ENCODE measurements at regions not wholly inside any gene's neighbourhood (a gene's known extent, or its start where the extent isn't known, plus 50 kb on each side); places are given as distances from the start of the nearest gene placed in this dataset.

DNA sequence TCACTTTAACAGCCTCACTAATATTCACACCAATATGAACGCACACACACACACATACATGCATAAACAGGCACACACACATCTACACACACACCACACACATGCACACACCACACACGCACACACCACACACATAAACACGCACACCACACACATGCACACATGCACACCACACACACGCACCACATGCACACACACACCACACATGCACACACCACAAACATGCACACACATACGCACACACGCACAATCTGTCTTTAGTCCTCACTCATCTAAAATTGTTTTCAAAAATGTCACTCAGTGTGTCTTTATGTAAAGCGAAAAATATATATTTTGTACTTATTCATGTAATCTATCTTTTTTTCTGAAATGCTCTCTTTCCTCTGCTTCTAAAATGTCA lies 158.1 kb upstream of the SGCG start:
- Mint-ChIP-seq H3K27me3 (no peaks in the 10 kb centered on the region), H3K27ac (no peak overlapping the region), H3K4me3 (no peak overlapping the region), H3K9me3 (ENCODE audit: insufficient read depth) (no peaks in the 10 kb centered on the region), H3K4me1 (no peaks in the 10 kb centered on the region)
- Histone ChIP-seq H3K9me3 (ENCODE audit: control extremely low read depth in 1 of 3, control insufficient read depth in 2 of 3, insufficient read depth in 1 of 3, low read length in 2 of 3) (no peaks in the 10 kb centered on the region), H3K79me2 (ENCODE audit: control insufficient read depth, insufficient read depth, low read length) (no peaks in the 10 kb centered on the region), H3K36me3 (replicated peaks in 1 of 2; ENCODE audit: control extremely low read depth in 1 of 2, control insufficient read depth in 1 of 2, extremely low read depth in 1 of 2, insufficient read depth in 2 of 2, low read length in 1 of 2) (no peaks in the 10 kb centered on the region), H3K27ac (ENCODE audit: low read length in 2 of 2) (no peak overlapping the region), H3K9ac (ENCODE audit: low read length) (no peak overlapping the region), H3K4me1 (ENCODE audit: control insufficient read depth in 2 of 2, insufficient read depth in 2 of 2, low read length in 2 of 2) (no peaks in the 10 kb centered on the region), H3K27me3 (replicated peaks in 1 of 4; ENCODE audit: control extremely low read depth in 1 of 4, control insufficient read depth in 3 of 4, insufficient read depth in 4 of 4, low read length in 3 of 4) (no peaks in the 10 kb centered on the region), H2AFZ (ENCODE audit: insufficient read depth, low read depth, low read length, poor library complexity, severe bottlenecking) (no peak overlapping the region), H3K4me3 (ENCODE audit: control extremely low read depth in 1 of 5, extremely low read depth in 1 of 5, insufficient read depth in 1 of 5, low read depth in 2 of 5, low read length in 4 of 5) (no peak overlapping the region), H3K4me2 (replicated peaks; ENCODE audit: low read depth, low read length, poor library complexity, severe bottlenecking) (no peak overlapping the region), H4K20me1 (ENCODE audit: control insufficient read depth, insufficient read depth, low read length, poor library complexity, severe bottlenecking) (no peaks in the 10 kb centered on the region)
- 95% methylated on average over 5 of the region's 7 CpGs for WGBS (ENCODE audit: insufficient coverage)
- TF ChIP-seq EZH2 (IDR thresholded peaks at IDR 0.05; ENCODE audit: borderline replicate concordance, insufficient read depth, low read depth, low read length, poor library complexity, severe bottlenecking) (no peak), CTCF (IDR thresholded peaks at IDR 0.05) (no peak)
- no peak for DNase-seq
- ChIA-PET POLR2A (no interaction called here), CTCF (no interaction called here)
- intact Hi-C loops (cut with micrococcal nuclease): no loop called here
- no peak for ATAC-seq (ENCODE audit: low read depth)

DNA sequence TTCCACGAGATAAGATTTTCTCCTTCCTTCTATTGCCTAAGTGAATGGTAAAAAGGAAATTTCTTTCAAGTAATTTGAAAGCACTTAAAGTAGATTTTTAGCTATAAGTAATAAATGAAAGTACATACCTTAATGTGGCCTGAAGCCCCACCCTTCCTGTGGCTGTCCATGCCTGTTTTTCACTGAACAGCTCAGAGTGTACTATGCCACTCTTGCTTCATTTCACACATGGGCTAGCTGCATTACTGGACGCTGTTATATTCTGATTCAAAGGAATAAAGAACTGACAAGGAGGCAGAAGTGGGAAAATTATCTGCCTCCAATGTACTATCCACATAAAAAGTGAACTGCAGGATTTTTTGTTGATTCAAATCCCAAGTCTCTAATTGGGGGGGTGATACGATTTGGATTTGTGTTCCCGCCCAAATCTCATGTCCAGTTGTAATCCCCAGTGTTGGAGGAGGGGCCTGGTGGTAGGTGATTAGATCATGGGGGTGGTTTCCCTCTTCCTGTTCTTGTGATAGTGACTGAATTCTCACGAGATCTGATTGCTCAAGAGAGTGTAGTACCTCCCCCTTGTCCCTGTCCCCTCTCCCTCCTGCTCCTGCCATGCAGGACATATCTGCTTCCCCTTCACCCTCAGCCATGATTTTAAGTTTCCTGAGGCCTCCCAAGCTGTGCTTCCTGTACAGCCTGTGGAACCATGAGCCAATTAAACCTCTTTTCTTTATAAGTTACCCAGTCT lies 154.7 kb upstream of the SGCG start:
- Mint-ChIP-seq H3K9me3 (ENCODE audit: insufficient read depth) (no peaks in the 10 kb centered on the region), H3K4me1 (no peaks in the 10 kb centered on the region), H3K4me3 (no peak overlapping the region), H3K27me3 (no peaks in the 10 kb centered on the region), H3K27ac (no peak overlapping the region)
- Histone ChIP-seq H3K27ac (ENCODE audit: low read length in 2 of 2) (no peak overlapping the region), H3K4me3 (ENCODE audit: control extremely low read depth in 1 of 5, extremely low read depth in 1 of 5, insufficient read depth in 1 of 5, low read depth in 2 of 5, low read length in 4 of 5) (no peak overlapping the region), H3K79me2 (ENCODE audit: control insufficient read depth, insufficient read depth, low read length) (no peaks in the 10 kb centered on the region), H3K4me2 (replicated peaks; ENCODE audit: low read depth, low read length, poor library complexity, severe bottlenecking) (no peak overlapping the region), H2AFZ (ENCODE audit: insufficient read depth, low read depth, low read length, poor library complexity, severe bottlenecking) (no peak overlapping the region), H4K20me1 (ENCODE audit: control insufficient read depth, insufficient read depth, low read length, poor library complexity, severe bottlenecking) (no peaks in the 10 kb centered on the region), H3K27me3 (replicated peaks in 1 of 4; ENCODE audit: control extremely low read depth in 1 of 4, control insufficient read depth in 3 of 4, insufficient read depth in 4 of 4, low read length in 3 of 4) (no peaks in the 10 kb centered on the region), H3K4me1 (ENCODE audit: control insufficient read depth in 2 of 2, insufficient read depth in 2 of 2, low read length in 2 of 2) (no peaks in the 10 kb centered on the region), H3K9me3 (ENCODE audit: control extremely low read depth in 1 of 3, control insufficient read depth in 2 of 3, insufficient read depth in 1 of 3, low read length in 2 of 3) (no peaks in the 10 kb centered on the region), H3K9ac (ENCODE audit: low read length) (no peak overlapping the region), H3K36me3 (replicated peaks in 1 of 2; ENCODE audit: control extremely low read depth in 1 of 2, control insufficient read depth in 1 of 2, extremely low read depth in 1 of 2, insufficient read depth in 2 of 2, low read length in 1 of 2) (no peaks in the 10 kb centered on the region)
- 0% methylated on average over 1 of the region's 5 CpGs for WGBS (ENCODE audit: insufficient coverage)
- POLR2A ChIA-PET: no interaction called here
- intact Hi-C loops (cut with micrococcal nuclease): no loop called here
- ATAC-seq (ENCODE audit: low read depth) (no peak), DNase-seq (no peak)
- TF ChIP-seq EZH2 (IDR thresholded peaks at IDR 0.05; ENCODE audit: borderline replicate concordance, insufficient read depth, low read depth, low read length, poor library complexity, severe bottlenecking): no peak
- no peak for TF ChIP-seq CTCF (IDR thresholded peaks at IDR 0.05)
- CTCF ChIA-PET: no interaction called here

All from B cell (primary cell).